ENCODE measurements at regions not wholly inside any gene's neighbourhood (a gene's known extent, or its start where the extent isn't known, plus 50 kb on each side); places are given as distances from the start of the nearest gene placed in this dataset.

DNA sequence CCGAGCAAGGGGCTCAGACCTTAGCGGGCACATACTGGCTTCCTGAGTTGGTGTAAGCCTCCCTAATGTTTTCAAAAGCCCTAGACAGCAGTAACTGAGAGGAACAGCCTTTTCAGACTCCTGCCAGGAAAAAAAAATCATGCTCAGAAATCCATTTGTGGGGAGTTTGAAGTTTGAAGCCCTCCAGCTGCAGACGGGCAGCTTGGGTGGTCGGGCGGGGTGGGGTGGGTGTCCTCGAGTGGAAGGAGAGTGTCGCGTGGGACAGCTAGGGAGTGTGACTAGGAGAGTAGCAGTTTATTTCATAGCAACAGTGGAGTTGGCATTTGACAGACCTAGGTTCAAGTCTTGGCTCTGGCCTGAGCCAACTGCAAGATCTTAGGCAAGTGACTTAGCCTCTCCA lies 90.7 kb upstream of the PITX1 start:
- H3K27me3 ChIP-seq (ENCODE audit: control insufficient read depth, extremely low read depth, insufficient read depth, low read length), result peaks cover 18% of the 10 kb centered on the region
- H3K79me2 ChIP-seq (ENCODE audit: control insufficient read depth, insufficient read depth, low read length), result no peaks in the 10 kb centered on the region
- no peak overlapping the region for H2AFZ ChIP-seq (ENCODE audit: control insufficient read depth, low read length)
- no peak overlapping the region for H3K9ac ChIP-seq (ENCODE audit: control insufficient read depth, extremely low read depth, insufficient read depth, low read length)
- peaks cover 24% of the 10 kb centered on the region for H3K4me1 ChIP-seq (ENCODE audit: control insufficient read depth, extremely low read depth, insufficient read depth, low read length)
- no peaks in the 10 kb centered on the region for H3K9me3 ChIP-seq (ENCODE audit: control insufficient read depth, low read depth, low read length)
- no peaks in the 10 kb centered on the region for H3K36me3 ChIP-seq (ENCODE audit: control insufficient read depth in 2 of 2, extremely low read depth in 1 of 2, insufficient read depth in 2 of 2, low read length in 2 of 2)
- H3K4me2 ChIP-seq (ENCODE audit: control insufficient read depth, extremely low read depth, insufficient read depth, low read depth, low read length), result no peak overlapping the region
- H3K27ac ChIP-seq (ENCODE audit: control insufficient read depth, insufficient read depth, low read length), result no peak overlapping the region
- peaks cover 2% of the 10 kb centered on the region for H4K20me1 ChIP-seq (ENCODE audit: control insufficient read depth, extremely low read depth, insufficient read depth, low read length)
- no peaks in the 10 kb centered on the region for H3K9me1 ChIP-seq (ENCODE audit: control insufficient read depth, extremely low read depth, insufficient read depth, low read length)
- dilution Hi-C loops (cut with MboI; ENCODE audit: extremely low pct_ligation_motif_present, low sequenced_read_pairs), result no loop called here
- DNase-seq (ENCODE audit: low read depth, low spot score), result no peak
- H3K4me3 ChIP-seq (ENCODE audit: control insufficient read depth in 2 of 3, extremely low read depth in 1 of 3, insufficient read depth in 2 of 3, low read depth in 1 of 3, low read length in 3 of 3), result no peak overlapping the region
- no peak for FAIRE-seq
- TF ChIP-seq, protein P1, sequence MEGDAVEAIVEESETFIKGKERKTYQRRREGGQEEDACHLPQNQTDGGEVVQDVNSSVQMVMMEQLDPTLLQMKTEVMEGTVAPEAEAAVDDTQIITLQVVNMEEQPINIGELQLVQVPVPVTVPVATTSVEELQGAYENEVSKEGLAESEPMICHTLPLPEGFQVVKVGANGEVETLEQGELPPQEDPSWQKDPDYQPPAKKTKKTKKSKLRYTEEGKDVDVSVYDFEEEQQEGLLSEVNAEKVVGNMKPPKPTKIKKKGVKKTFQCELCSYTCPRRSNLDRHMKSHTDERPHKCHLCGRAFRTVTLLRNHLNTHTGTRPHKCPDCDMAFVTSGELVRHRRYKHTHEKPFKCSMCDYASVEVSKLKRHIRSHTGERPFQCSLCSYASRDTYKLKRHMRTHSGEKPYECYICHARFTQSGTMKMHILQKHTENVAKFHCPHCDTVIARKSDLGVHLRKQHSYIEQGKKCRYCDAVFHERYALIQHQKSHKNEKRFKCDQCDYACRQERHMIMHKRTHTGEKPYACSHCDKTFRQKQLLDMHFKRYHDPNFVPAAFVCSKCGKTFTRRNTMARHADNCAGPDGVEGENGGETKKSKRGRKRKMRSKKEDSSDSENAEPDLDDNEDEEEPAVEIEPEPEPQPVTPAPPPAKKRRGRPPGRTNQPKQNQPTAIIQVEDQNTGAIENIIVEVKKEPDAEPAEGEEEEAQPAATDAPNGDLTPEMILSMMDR (optimal IDR thresholded peaks at IDR 0.05 in 1 of 3, IDR thresholded peaks at IDR 0.05 in 1 of 3, conservative IDR thresholded peaks at IDR 0.05 in 1 of 3; ENCODE audit: extremely low read depth in 1 of 3, insufficient read depth in 2 of 3, low read length in 3 of 3), result no peak
- no peak for TF ChIP-seq EZH2 (IDR thresholded peaks at IDR 0.05; ENCODE audit: low read length)

DNA sequence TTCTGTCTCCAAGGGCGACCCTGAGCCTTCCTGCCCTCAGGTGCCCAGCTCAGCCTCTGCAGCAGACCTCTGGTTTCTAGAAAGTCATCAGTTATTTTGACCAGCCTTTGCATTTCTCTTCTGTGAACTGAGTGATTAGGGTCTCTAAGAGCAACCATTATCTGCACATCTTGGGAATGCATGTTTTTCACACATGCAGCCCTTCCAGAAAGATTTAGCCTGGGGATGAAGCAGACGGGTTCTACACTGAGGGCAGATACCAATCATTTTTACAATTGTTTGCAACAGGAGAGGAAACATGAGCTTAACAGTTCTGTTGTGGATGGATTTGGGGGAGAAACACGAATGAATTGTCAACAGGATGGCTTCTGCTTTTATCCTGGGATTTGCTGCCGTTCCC lies 90.1 kb upstream of the PITX1 start:
- H3K4me2 ChIP-seq (ENCODE audit: control insufficient read depth, extremely low read depth, insufficient read depth, low read depth, low read length), result no peak overlapping the region
- H4K20me1 ChIP-seq (ENCODE audit: control insufficient read depth, extremely low read depth, insufficient read depth, low read length), result peaks cover 2% of the 10 kb centered on the region
- no peak for FAIRE-seq
- no peak overlapping the region for H3K9ac ChIP-seq (ENCODE audit: control insufficient read depth, extremely low read depth, insufficient read depth, low read length)
- no peak overlapping the region for H3K27ac ChIP-seq (ENCODE audit: control insufficient read depth, insufficient read depth, low read length)
- no peak overlapping the region for H2AFZ ChIP-seq (ENCODE audit: control insufficient read depth, low read length)
- dilution Hi-C loops (cut with MboI; ENCODE audit: extremely low pct_ligation_motif_present, low sequenced_read_pairs), result no loop called here
- no peak overlapping the region for H3K4me3 ChIP-seq (ENCODE audit: control insufficient read depth in 2 of 3, extremely low read depth in 1 of 3, insufficient read depth in 2 of 3, low read depth in 1 of 3, low read length in 3 of 3)
- H3K79me2 ChIP-seq (ENCODE audit: control insufficient read depth, insufficient read depth, low read length), result no peaks in the 10 kb centered on the region
- DNase-seq (ENCODE audit: low read depth, low spot score), result no peak
- peaks cover 18% of the 10 kb centered on the region for H3K27me3 ChIP-seq (ENCODE audit: control insufficient read depth, extremely low read depth, insufficient read depth, low read length)
- no peak for TF ChIP-seq EZH2 (IDR thresholded peaks at IDR 0.05; ENCODE audit: low read length)
- TF ChIP-seq, protein P1 (optimal IDR thresholded peaks at IDR 0.05 in 1 of 3, IDR thresholded peaks at IDR 0.05 in 1 of 3, conservative IDR thresholded peaks at IDR 0.05 in 1 of 3; ENCODE audit: extremely low read depth in 1 of 3, insufficient read depth in 2 of 3, low read length in 3 of 3), result no peak
- no peaks in the 10 kb centered on the region for H3K9me1 ChIP-seq (ENCODE audit: control insufficient read depth, extremely low read depth, insufficient read depth, low read length)
- no peaks in the 10 kb centered on the region for H3K36me3 ChIP-seq (ENCODE audit: control insufficient read depth in 2 of 2, extremely low read depth in 1 of 2, insufficient read depth in 2 of 2, low read length in 2 of 2)
- H3K4me1 ChIP-seq (ENCODE audit: control insufficient read depth, extremely low read depth, insufficient read depth, low read length), result peaks cover 18% of the 10 kb centered on the region
- no peaks in the 10 kb centered on the region for H3K9me3 ChIP-seq (ENCODE audit: control insufficient read depth, low read depth, low read length)
